ENCODE measurements at regions not wholly inside any gene's neighbourhood (a gene's known extent, or its start where the extent isn't known, plus 50 kb on each side); places are given as distances from the start of the nearest gene placed in this dataset.

GRCh38 chr4:179709961-179710624, 2267.9 kb upstream of the AGA start:
- no peak for TF ChIP-seq CTCF (IDR thresholded peaks at IDR 0.05)
- TF ChIP-seq POLR2A (IDR thresholded peaks at IDR 0.05): no peak
